Kidney epithelial cell (primary cell): ENCODE measurements at regions not wholly inside any gene's neighbourhood (a gene's known extent, or its start where the extent isn't known, plus 50 kb on each side); places are given as distances from the start of the nearest gene placed in this dataset.
A peak's percentile ranks its signal among the peaks of the same experiment; 100 is the strongest.

Experiments
- DNase-seq: peaks from one replicate; pipeline ENCODE4 v3.0.0-alpha.2; 2010; ENCODE audit warnings: low read depth
- H3K27me3 ChIP-seq: 2 replicates; pipeline ENCODE4 v1.6.0; 2011; ENCODE audit warnings: low read length; ENCODE audit not compliant: control insufficient read depth, insufficient read depth
- H3K36me3 ChIP-seq: 2 replicates; pipeline ENCODE4 v1.5.1; 2011; ENCODE audit warnings: low read length; ENCODE audit not compliant: control insufficient read depth, insufficient read depth
- H3K4me3 ChIP-seq: 2 replicates; pipeline ENCODE4 v1.5.1; 2011; ENCODE audit warnings: low read depth, mild to moderate bottlenecking, control low read depth, low read length
- CTCF ChIP-seq: IDR thresholded peaks from 2 replicates; pipeline ENCODE4 v1.5.1; 2011; ENCODE audit warnings: mild to moderate bottlenecking, moderate library complexity, low read length, control low read depth, inconsistent platforms; ENCODE audit not compliant: insufficient read depth, poor library complexity, severe bottlenecking

GRCh38 chr6:2509711-2510110 is 241.0 kb downstream of the MYLK4 start:
- DNase-seq: no peak
- Histone ChIP-seq H3K4me3 (no peak overlapping the region), H3K36me3 (no peaks in the 10 kb centered on the region), H3K27me3 (no peaks in the 10 kb centered on the region)
- no peak for TF ChIP-seq CTCF

GRCh38 chr6:2508071-2508470 is 242.7 kb downstream of the MYLK4 start:
- Histone ChIP-seq H3K27me3 (no peaks in the 10 kb centered on the region), H3K36me3 (no peaks in the 10 kb centered on the region), H3K4me3 (no peak overlapping the region)
- TF ChIP-seq CTCF: no peak
- DNase-seq: no peak

- no peaks in the 10 kb centered on the region for H3K27me3 ChIP-seq
- no peaks in the 10 kb centered on the region for H3K36me3 ChIP-seq
- no peak overlapping the region for H3K4me3 ChIP-seq
- DNase-seq: no peak
- TF ChIP-seq CTCF: no peak
Observed at GRCh38 chr6:2507521-2508037, 243.1 kb downstream of the MYLK4 start.

GRCh38 chr6:2507016-2507415 is 243.7 kb downstream of the MYLK4 start:
- H3K27me3 ChIP-seq: no peaks in the 10 kb centered on the region
- no peak for TF ChIP-seq CTCF
- H3K4me3 ChIP-seq: no peak overlapping the region
- DNase-seq: no peak
- no peaks in the 10 kb centered on the region for H3K36me3 ChIP-seq

- TF ChIP-seq CTCF: peak; percentile 40
- DNase-seq: no peak
- H3K36me3 ChIP-seq: no peaks in the 10 kb centered on the region
Observed at GRCh38 chr6:2505624-2506023, 245.1 kb downstream of the MYLK4 start.

GRCh38 chr6:2504495-2505064 is 246.1 kb downstream of the MYLK4 start:
- DNase-seq: no peak
- H3K36me3 ChIP-seq: no peaks in the 10 kb centered on the region
- TF ChIP-seq CTCF: no peak
- no peak overlapping the region for H3K4me3 ChIP-seq
- no peaks in the 10 kb centered on the region for H3K27me3 ChIP-seq

More at GRCh38 chr6:2505624-2506023, 245.1 kb downstream of the MYLK4 start:
- Histone ChIP-seq H3K4me3 (no peak overlapping the region), H3K27me3 (no peaks in the 10 kb centered on the region)
